ENCODE measurements at regions not wholly inside any gene's neighbourhood (a gene's known extent, or its start where the extent isn't known, plus 50 kb on each side); places are given as distances from the start of the nearest gene placed in this dataset.

DNA sequence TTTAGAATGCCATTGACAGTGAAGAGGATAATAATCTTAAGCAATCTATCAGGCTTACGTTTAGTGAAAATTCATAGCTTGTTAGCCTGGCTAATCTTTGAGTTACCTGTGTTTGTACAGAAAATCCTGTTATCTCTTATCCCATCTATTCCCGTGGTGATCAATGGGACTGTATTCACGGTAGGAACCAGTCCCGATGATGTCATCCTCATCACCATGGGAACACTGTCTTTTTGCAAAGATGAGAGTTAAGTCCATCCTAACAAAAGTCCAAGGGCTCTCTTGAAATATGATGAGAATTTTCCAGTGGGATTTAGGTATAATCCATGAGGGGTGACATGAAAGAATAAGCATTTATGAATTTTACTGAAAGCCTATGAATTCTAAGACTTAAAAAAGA lies 762.2 kb downstream of the ETS1 start:
- TF ChIP-seq POLR2A (IDR thresholded peaks at IDR 0.05) (no peak), CTCF (IDR thresholded peaks at IDR 0.05) (no peak)

All from uterus (tissue), 2 donors.